HG02943 (cell line): ENCODE measurements at regions not wholly inside any gene's neighbourhood (a gene's known extent, or its start where the extent isn't known, plus 50 kb on each side); places are given as distances from the start of the nearest gene placed in this dataset.
"Not testable (repeated sequence)": the region's sequence is repeated elsewhere in the genome, so short reads cannot be mapped to it uniquely, and the experiment has no call there.

Experiments used
- ATAC-seq: cut with Tn5 transposase; IDR thresholded peaks from one replicate; pipeline ENCODE4 v1.9.1; 2021; ENCODE audit warnings: mild to moderate bottlenecking, low read depth, moderate library complexity; ENCODE audit not compliant: unreplicated experiment

DNA sequence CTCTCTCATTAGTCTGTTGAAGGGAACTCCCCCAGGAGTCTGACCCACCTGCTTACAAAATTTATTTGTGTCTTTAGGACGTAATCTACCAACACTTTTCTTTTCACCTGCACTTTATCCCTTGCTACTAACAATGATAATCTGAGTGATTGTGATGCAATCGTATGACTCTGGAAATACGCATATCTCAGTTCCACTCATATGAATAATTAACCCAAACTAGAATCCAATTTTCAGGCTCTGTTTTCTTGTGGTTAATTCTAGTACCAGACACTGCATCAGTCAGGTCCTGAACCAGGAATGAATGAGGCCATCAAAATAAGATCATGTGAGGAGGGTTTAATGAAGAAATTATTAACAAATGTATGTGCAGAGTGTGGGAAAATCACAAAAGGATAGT, 158.4 kb upstream of the SRD5A2 start:
- no peak for ATAC-seq

DNA sequence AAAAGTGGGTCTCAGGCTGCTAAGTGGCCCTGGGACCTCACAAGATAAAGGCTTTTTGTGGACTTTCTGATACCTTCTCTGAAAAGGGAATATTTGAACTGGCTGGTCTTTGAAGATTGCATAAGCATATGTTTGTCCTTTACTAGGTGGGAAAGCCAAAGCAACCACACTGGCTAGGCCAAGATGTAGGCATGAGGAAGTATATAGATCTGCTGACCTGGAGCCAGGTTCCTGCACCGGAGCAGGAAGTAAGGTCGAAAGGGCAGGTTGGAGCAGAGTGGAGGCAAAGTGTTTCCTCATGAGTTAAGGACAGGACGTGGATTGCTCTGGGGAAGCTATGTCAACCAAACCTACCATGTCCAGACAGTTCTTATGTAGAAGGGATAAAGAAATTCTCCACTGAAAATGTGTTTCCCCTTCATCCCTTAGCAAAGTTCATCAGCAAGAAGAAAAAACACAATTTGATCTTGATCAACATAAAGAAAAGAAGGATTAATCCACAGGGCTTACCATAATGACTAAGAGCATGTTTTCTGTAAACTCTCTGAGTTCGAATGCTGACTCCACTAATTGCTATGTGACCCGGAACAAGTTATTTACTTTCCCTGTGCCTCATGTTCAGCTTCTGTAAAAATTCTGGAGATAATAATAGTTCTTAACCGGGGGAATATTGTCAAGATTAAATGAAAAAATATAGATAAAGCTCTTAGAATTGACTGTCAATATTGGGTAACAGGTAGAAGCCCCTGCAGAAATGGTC, 156.1 kb upstream of the SRD5A2 start:
- ATAC-seq, result no peak

DNA sequence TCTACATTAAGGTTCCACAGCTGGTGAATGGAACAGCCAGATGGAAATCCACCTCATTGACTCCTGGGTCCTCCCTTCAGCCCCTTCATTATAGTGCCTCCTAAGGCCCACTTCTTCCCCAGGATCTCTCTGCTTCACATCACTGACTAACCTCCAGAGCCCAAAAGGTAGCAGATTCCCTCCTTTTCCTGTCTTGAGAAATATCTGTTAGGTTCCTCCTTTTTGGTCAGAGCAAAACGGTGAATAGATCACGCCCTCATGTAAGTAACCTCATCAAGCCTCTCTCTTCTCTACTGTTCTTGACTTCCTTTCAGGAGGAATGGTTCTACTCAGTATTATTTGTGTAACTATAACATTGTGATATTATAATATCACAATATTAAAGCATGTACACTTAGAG, 155.0 kb upstream of the SRD5A2 start:
- ATAC-seq, result no peak

DNA sequence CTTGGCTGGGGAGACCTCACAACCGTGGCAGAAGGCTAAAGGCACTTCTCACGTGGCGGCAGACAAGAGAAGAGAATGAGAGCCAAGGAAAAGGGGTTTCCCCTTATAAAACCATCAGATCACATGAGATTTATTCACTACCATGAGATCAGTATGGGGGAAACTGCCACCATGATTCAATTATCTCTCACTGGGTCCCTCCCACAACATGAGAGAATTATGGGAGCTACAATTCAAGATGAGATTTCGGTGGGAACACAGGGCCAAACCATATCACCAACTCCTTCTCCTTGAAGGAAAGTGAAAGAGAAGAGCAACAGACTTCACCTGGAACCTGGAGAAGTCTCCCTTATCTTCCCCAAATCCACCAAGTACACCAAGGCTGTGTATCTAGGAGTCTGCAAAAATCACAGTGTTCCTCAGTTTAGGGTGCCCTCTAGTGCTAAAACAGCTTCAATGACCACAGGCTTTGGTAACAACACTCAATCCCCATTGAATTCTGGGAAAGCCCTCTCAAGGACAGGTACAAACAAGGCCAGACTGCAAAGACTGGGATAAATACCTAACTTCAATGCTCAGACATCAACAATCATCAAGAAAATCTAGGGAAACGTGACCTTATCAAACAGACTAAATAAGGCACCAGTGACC, 148.8 kb upstream of the SRD5A2 start:
- ATAC-seq, result no peak

DNA sequence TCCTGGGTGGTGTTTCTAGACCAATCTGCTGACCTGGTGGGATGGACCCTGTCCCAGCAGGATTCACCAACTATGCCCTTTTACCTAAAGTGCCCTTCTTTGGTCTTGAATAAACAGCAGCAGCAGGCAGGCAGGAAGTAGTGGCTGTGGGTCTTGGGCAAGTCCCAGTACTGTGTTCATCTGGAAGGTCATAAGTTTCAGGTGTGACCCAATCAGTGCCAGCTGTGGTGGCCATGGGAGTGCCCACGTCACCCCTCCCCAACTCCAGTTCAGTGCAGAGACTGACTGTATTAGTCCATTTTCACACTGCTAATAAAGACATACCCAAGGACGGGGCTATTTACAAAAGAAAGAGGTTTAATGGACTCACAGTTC, 148.3 kb upstream of the SRD5A2 start:
- no peak for ATAC-seq

DNA sequence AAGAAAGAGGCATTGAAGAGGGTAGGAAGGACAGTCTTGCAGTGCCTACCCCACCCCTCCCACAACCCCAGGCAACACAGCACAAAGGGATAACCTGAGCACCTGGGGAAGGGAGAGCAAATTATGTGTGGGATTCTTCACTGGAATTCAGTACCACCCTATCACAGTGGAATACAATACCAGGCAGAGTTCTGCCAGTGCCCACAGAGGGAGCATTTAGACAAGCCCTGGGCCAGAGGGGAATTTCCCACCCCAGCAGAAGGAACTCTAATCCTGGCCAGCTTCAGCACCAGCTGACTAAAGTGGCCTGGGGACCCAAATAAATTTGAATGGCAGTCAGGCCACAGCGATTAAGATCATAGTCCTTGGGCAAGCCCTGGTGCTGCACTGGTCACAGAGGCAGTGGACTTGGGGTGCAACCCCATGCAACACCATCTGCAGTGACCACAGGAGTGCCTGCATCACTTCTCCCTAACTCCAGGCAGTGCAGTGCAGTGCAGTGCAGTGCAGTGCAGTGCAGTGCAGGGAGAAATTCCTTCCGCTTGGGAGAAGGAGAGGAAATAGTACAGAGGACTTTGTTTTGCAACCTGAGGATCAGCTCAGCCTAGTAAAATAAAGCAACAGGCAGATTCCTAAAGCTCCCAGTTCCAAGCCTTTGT, 147.8 kb upstream of the SRD5A2 start:
- ATAC-seq, result no peak

DNA sequence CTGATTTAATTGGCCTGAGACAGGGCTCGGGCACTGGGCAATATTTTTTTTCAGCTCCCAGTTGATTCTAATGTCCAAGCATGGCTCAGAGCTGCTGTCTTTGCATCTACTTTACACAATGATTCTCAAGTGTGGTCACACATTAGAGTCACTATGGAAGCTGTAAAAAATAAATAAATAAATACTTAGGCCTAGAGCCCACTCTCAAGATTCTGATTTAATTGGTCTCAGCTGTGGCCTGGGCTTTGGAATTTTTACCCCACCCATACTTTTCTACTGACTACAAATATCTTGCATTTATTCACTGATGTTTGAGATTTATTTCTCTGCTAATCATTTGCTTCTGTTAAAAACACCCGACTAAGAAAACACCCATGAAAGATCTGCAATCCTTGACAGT, 145.7 kb upstream of the SRD5A2 start:
- no peak for ATAC-seq

DNA sequence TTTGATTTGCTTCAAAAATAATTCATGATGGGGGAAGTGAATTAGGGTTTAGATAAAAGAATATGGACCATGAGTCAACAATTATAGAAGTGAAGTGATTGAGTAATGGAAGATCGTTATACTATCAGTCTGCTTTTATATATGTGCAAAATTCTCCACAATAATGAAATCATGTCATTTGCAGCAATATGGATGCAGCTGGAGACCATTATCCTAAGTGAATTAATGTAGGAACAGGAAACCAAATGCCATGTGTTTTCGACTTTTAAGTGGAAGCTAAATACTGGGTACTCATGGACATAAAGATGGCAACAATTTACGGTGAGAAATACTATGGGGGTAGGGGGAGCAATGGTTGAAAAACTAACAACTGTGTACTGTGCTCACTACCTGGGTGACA, 144.7 kb upstream of the SRD5A2 start:
- no peak for ATAC-seq

DNA sequence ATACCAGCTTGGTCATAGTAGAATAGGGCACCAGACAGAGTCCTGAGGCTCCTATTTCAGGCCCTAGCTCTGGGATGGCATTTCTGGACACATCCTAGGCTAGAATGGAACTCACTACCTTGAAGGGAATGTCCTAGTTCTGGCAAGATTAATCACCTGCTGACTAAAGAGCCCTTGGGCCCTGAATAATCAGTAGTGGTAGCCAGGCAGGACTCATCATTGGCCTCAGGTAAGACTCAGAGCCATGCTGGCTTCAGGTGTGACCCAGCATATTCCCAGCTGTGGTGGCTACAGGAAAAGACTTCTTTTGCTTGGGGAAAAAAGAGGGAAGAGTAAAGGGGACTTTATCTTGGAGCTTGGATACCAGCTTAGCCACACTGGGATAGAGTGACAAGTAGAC, 131.0 kb upstream of the SRD5A2 start:
- no peak for ATAC-seq

DNA sequence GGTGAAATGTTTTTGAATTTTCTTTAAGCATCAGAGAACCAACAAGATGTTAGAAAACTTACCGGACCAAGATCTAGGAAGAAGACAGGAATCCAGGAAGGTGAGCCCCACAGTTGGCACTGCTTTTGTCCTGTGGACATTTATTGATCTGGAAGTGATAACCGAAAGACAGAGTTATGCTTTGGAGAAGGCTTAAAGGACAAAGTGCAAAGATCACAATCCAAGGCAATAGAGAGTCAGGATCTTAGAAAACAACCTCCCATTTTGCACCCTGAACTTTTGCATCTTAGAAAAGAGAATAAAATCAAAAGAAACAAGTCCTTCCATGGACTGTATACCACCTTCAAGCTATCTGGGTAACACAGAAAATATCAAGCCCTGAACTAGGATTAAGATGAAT, 129.4 kb upstream of the SRD5A2 start:
- no peak for ATAC-seq

DNA sequence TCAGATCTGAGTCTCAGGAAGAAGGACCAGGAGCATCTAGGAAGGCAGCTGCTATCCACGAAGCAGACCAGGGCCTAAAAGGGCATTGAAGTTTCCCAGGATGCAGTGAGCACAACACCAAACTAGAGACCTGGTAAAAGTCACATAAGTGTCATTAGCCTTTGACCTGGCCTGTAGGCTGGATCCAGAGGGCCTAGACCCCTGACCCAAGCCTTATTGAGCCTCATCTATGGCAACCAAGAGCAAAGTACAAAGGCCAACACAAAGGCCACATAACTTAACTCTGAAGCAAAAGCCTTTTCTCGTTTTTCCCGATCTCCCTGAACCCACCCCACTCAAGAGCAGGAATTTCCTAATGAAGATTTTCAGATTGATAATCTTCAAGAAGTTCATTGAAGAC, 127.3 kb upstream of the SRD5A2 start:
- no peak for ATAC-seq

DNA sequence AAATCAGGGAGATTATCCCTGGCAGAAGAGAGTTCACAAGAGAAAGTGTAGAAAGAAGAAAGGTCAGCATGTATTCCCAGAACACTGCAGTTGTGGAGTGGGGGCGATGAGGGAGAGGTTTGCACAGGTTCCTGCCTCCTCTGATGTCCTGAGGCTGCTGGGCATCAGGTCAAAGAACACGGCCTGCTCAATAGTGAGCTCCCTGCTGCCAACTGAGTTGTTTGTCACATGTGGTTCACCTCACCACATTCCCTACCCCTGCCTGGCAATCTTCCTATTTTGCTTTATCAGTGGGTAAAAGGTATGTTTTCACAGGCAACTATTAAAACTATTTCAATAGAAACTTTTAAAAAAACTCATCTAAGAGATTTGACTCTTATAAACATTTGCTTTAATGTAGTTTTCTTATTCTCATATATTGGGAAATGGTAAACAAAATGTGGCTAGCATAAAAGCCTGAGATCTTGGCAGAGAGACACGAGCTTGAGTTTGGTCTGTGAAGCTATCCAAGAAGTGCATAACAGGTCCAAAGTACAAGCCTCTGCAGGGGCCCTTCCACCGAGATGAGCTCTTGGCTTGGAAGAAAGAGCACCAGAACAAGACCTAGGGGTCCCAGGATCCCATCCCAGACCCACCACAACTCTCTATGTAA, 123.9 kb upstream of the SRD5A2 start:
- no peak for ATAC-seq

DNA sequence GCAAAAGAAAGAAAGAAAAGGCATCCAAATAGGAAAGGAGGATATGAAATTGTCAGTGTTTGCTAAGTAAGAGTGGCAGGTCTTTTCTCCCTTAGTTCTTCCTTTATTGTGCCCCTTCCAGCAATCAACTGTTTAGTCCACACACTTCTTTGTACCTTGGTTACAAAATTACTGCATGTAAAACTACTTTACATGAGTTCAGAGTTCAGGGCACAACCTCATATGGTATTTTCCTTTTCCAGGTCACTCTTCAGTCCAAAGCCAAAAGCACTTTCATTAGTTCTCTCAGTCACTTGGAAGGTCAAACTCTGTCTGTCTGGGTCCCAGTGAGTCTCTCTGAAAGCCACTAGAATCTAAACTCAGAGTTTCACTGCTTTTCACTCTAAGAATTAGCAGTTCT, 122.5 kb upstream of the SRD5A2 start:
- ATAC-seq, result no peak

DNA sequence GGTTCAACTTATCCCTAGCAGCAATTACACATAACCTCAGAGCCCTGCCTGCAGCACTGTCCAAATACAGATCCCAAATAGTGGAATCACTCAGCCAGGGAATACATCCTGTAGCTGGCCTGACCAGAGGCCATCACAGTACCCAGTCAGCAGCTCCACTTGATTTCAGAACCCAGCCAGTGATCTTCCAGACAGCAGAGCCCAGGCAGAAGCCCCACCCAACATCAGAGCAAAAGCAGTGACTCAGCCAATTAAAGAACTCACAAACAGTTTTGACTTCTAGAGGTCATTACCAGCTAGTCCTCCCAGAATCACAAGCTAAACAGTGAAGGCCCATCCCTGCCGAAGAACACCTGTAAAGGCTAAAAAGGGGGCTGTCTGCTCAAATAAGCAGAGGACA, 118.0 kb upstream of the SRD5A2 start:
- ATAC-seq, result no peak

DNA sequence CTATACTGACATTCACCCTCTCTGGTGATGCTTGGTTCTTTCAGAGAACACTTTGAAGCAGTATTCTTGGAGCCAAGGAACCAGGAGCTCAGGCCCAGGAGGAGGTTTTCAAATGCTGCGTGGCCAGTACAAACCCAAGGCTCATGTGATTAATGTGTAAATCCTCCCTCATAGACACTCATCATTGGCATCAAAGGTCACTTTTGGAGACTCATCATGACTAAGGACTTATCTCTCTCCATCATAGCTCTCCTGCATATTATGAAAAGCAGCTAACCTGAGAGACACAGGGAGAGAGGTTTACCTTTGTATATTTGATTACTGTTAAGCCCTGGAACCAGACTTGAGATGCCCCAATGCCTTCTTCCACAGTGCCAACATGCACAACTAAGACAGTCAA, 115.3 kb upstream of the SRD5A2 start:
- no peak for ATAC-seq

DNA sequence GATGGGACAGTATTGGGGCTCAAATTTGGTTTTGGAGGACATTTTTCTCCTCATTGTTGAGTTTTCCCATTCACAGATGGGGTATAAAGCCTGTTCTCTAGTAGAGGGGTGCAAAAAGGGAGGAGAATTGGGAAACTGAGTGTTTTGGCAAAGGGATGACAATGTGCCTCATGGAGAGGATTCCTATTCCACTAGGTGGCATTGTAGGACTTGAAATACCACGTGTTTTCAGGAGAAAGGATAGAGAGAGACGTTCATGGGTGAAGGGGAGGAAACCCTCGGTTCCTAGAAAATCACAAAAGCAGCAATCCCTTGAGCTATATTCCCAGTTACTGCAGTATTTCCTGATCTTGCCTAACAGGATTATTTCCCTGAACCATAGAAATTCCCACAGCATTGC, 113.7 kb upstream of the SRD5A2 start:
- ATAC-seq, result no peak

DNA sequence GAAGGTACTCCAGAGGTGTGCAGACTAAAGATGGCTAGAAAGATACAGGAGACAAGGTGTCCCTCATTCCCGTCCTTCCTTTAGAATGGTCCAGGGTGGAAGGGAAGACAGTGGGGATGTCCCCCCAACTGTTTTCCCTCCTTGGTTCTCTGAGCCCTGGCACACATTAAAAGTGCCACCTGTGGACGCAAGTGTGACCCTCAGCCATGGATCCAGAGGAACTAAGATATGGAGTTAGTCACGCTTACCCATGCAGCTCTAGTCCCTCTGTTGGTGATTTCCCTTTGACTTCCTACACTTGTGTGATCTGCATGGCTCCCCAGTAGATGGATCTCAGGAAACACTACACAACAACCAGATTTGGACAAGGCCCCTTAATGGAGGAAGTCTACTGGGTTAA, 113.1 kb upstream of the SRD5A2 start:
- no peak for ATAC-seq

DNA sequence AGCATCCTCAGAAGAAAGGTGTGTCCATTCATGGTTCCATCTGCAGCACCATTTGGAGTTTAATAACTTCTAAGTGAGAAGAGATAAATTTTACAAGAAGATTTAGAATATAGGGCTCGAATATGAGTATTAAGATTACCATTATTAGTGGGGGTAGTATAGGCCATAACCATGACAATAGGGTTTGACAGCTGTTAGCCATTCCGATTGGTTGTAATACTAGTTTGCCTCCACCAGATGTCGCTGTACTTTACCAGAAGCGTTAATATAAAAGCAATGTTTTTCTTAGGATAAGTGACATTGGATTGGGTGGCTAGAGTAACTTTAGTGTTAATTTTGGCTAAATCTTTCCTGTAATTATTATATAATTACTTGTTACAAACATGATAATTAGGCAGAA, 107.5 kb upstream of the SRD5A2 start:
- ATAC-seq, result no peak

DNA sequence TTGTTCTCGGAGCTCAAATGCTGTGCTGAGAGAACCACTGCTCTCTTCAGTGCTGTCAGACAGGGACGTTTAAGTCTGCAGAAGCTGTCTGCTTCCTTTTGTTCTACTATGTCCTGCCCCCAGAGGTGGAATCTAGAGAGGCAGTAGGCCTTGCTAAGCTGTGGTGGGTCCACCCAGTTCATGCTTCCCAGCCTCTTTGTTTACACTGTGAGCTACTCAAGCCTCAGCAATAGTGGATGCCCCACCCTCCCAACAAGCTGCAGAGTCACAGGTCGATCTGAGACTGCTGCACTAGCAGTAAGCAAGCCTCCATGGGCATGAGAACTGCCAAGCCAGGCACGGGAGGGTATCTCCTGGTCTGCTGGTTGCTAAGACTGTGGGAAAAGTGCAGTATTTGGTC, 102.8 kb upstream of the SRD5A2 start:
- ATAC-seq, result not testable (repeated sequence)

DNA sequence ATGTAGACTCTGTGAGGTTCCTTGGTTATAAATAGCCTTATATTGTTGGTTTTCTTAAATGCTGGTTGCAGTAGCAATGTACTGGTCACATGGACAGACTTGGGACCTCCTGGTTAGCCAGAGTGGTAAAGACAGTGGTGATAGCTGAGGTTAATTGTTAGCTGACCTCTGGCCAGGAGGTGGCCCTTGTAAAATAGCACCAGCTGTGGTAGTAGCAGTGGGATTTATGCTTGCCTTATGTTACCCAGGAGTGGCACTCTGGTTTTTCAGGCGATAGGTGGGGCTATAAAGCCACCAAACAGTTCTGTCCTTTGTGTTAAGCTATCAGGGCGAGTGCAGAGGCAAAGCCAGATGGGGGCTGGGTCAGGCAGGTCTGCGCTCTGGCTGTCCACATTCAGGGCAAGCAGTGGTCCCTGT, 94.8 kb upstream of the SRD5A2 start:
- no peak for ATAC-seq

DNA sequence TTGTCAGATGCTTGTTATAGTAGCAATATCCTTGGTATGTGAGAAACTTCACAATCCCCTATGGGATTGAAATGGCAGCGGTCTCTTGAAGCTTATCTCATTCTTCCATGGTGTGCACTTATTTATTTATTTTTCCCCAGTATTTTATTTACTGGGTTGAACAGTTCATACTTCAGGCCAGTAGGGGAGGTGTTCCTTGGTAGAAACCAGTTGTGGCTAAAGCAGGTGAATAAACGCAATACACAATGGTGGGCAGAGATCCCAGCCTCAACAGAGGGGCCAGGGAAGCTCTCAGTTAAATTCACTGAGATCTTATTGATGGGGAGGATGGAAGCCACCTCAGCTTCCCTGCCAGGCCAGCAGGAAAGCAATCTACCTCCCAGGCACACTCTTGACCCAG, 93.7 kb upstream of the SRD5A2 start:
- no peak for ATAC-seq
